ENCODE measurements at regions not wholly inside any gene's neighbourhood (a gene's known extent, or its start where the extent isn't known, plus 50 kb on each side); places are given as distances from the start of the nearest gene placed in this dataset.

DNA sequence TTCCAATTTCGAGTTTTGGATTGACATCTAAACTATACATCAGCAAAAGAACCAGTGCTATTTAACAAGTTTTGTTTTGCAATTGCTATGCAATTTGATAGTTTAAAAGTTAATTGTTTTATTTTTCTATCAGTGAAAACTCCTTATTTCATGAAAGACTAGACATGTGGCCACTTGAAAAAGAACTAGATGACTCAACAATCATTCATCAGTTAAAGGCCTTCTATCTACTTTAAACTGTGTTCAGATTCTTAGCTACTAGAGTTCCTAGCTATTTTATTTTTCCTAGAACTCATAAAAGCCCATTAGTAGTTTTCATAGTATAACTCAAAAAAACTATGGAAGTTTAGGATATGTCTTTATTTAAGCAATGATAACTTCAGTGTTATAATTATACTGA lies 104.6 kb upstream of the LSM8 start:
- Mint-ChIP-seq H3K36me3 (ENCODE audit: unreplicated experiment) (no peaks in the 10 kb centered on the region), H3K4me3 (ENCODE audit: unreplicated experiment) (no peak overlapping the region), H3K4me1 (ENCODE audit: low read depth, unreplicated experiment) (no peaks in the 10 kb centered on the region), H3K27me3 (ENCODE audit: unreplicated experiment) (no peaks in the 10 kb centered on the region), H3K9me3 (ENCODE audit: unreplicated experiment) (no peaks in the 10 kb centered on the region), H3K27ac (ENCODE audit: unreplicated experiment) (no peak overlapping the region)
- TF ChIP-seq, protein P1, sequence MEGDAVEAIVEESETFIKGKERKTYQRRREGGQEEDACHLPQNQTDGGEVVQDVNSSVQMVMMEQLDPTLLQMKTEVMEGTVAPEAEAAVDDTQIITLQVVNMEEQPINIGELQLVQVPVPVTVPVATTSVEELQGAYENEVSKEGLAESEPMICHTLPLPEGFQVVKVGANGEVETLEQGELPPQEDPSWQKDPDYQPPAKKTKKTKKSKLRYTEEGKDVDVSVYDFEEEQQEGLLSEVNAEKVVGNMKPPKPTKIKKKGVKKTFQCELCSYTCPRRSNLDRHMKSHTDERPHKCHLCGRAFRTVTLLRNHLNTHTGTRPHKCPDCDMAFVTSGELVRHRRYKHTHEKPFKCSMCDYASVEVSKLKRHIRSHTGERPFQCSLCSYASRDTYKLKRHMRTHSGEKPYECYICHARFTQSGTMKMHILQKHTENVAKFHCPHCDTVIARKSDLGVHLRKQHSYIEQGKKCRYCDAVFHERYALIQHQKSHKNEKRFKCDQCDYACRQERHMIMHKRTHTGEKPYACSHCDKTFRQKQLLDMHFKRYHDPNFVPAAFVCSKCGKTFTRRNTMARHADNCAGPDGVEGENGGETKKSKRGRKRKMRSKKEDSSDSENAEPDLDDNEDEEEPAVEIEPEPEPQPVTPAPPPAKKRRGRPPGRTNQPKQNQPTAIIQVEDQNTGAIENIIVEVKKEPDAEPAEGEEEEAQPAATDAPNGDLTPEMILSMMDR (IDR thresholded peaks at IDR 0.05; ENCODE audit: partially characterized antibody, unreplicated experiment), result no peak
- DNase-seq, result no peak

DNA sequence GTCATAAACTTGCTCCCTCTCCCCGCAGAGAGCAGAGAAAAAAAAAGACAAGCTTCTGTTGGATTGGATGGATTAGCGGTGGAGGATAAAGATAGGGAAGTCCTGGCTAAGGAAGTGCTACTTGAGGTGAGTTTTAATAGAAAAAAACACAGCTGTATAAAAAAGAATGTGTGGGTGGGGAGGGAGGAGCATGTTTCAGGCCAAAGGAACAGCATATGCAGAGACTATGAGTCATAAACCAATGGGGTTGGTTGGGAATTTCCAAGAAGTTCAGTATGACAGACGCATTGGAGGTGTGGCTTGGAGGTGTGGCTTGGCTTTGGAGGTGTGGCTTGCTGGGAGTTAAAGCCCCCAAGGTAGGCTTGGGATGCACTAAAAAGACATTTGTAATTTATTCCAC lies 103.0 kb upstream of the LSM8 start:
- H3K27me3 Mint-ChIP-seq (ENCODE audit: unreplicated experiment), result no peaks in the 10 kb centered on the region
- H3K9me3 Mint-ChIP-seq (ENCODE audit: unreplicated experiment), result no peaks in the 10 kb centered on the region
- no peak overlapping the region for H3K27ac Mint-ChIP-seq (ENCODE audit: unreplicated experiment)
- TF ChIP-seq, protein P1 (IDR thresholded peaks at IDR 0.05; ENCODE audit: partially characterized antibody, unreplicated experiment), result no peak
- peaks cover 8% of the 10 kb centered on the region for H3K4me1 Mint-ChIP-seq (ENCODE audit: low read depth, unreplicated experiment)
- H3K4me3 Mint-ChIP-seq (ENCODE audit: unreplicated experiment), result no peak overlapping the region
- no peak for DNase-seq
- no peaks in the 10 kb centered on the region for H3K36me3 Mint-ChIP-seq (ENCODE audit: unreplicated experiment)

DNA sequence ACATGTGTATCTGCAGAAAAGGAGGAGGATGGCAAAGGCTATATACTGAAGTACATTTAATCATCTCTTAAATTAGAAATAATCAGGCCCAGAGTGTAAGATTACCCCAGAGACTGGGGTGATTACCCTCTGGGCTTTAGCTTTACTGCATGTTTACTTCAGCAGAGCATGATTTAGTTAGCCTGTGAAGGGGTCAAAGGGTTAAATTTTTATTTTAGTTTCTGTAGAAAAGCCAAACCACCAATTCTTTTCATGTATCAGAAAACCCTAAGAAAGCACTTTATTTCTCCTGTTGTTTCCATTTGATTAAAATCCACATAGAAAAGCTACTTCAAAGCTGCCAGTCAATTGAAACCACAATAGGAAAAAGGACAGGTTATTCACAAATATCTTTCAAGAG lies 101.5 kb upstream of the LSM8 start:
- no peak overlapping the region for H3K27ac Mint-ChIP-seq (ENCODE audit: unreplicated experiment)
- TF ChIP-seq, protein P1 (IDR thresholded peaks at IDR 0.05; ENCODE audit: partially characterized antibody, unreplicated experiment), result no peak

DNA sequence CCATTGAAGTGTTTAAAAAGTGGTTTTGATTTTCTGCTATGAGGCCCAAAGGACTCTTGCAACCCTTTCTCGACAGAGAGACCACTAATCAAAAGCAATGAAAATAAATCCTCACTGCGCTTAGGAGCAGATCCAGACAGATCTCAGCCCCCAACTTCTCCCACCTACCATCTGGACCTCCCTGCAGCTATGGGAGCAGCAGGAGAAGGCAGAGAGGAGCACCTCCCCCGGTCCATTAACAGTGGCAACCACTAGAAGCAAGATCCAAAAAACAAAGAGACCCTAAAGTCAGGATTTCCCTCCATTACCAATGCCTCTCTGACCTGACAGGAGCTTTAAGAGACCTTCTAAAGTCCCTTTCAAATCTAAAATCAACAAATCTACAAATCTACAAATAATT lies 99.0 kb upstream of the LSM8 start:
- H3K9me3 Mint-ChIP-seq (ENCODE audit: unreplicated experiment), result no peaks in the 10 kb centered on the region
- peak; percentile 28 for DNase-seq
- no peak overlapping the region for H3K27ac Mint-ChIP-seq (ENCODE audit: unreplicated experiment)
- H3K4me3 Mint-ChIP-seq (ENCODE audit: unreplicated experiment), result no peak overlapping the region
- peaks cover 8% of the 10 kb centered on the region for H3K4me1 Mint-ChIP-seq (ENCODE audit: low read depth, unreplicated experiment)
- H3K27me3 Mint-ChIP-seq (ENCODE audit: unreplicated experiment), result no peaks in the 10 kb centered on the region
- TF ChIP-seq, protein P1 (IDR thresholded peaks at IDR 0.05; ENCODE audit: partially characterized antibody, unreplicated experiment), result no peak
- no peaks in the 10 kb centered on the region for H3K36me3 Mint-ChIP-seq (ENCODE audit: unreplicated experiment)

More for the DNA sequence above, 101.5 kb upstream of the LSM8 start:
- Mint-ChIP-seq H3K36me3 (ENCODE audit: unreplicated experiment) (no peaks in the 10 kb centered on the region), H3K4me3 (ENCODE audit: unreplicated experiment) (no peak overlapping the region), H3K27me3 (ENCODE audit: unreplicated experiment) (no peaks in the 10 kb centered on the region), H3K4me1 (ENCODE audit: low read depth, unreplicated experiment) (peaks cover 8% of the 10 kb centered on the region), H3K9me3 (ENCODE audit: unreplicated experiment) (no peaks in the 10 kb centered on the region)
- no peak for DNase-seq

DNA sequence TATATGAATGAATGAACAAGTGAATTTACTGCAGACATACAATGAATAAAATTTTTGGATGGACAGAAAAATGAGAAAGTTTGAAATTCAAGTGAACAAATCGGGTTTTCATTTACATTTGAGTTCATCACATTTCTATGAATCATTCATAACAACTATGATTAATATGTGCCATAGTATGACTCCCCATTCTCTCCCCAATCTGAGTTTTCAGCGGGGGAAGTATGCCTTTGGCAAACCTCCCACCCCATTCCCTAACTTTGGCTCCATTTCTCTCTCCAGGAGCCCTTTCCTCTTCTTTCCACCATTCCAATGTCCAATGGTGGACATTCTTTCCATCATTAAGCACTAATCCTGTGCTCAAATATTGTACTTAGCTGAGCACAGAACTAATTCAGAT lies 96.8 kb upstream of the LSM8 start:
- Mint-ChIP-seq H3K27ac (ENCODE audit: unreplicated experiment) (no peak overlapping the region), H3K4me1 (ENCODE audit: low read depth, unreplicated experiment) (peaks cover 8% of the 10 kb centered on the region), H3K4me3 (ENCODE audit: unreplicated experiment) (no peak overlapping the region), H3K36me3 (ENCODE audit: unreplicated experiment) (no peaks in the 10 kb centered on the region), H3K9me3 (ENCODE audit: unreplicated experiment) (no peaks in the 10 kb centered on the region), H3K27me3 (ENCODE audit: unreplicated experiment) (no peaks in the 10 kb centered on the region)
- DNase-seq, result no peak
- TF ChIP-seq, protein P1 (IDR thresholded peaks at IDR 0.05; ENCODE audit: partially characterized antibody, unreplicated experiment), result no peak
